ENCODE measurements at regions not wholly inside any gene's neighbourhood (a gene's known extent, or its start where the extent isn't known, plus 50 kb on each side); places are given as distances from the start of the nearest gene placed in this dataset.

DNA sequence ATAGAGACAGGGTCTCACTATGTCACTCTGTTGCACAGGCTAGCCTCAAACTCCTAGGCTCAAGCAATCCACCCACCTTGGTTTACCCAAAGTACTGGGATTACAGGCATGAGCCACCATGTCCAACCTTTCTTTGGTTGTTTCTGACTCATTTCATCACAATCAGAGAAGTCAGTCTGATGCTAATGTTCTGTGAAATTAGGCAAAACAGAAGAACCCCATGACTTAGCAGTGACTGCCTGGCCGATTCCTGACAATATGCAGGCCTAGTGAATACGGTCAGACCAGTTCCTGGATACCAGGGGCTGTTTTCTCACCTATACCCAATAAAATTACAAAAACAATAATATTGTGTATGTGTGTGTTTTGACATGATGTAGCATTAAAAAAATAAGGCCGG, 58.8 kb upstream of the BTN3A2 start:
- TF ChIP-seq CTCF (IDR thresholded peaks at IDR 0.05; ENCODE audit: low read depth, low read length): no peak
- H3K4me3 ChIP-seq (replicated peaks in 1 of 2; ENCODE audit: low read depth in 2 of 2, low read length in 2 of 2): no peak overlapping the region
- DNase-seq (ENCODE audit: low read depth in 2 of 2): no peak

GRCh38 chr6:26307850-26308249, 57.1 kb upstream of the BTN3A2 start:
- no peak for DNase-seq (ENCODE audit: low read depth in 2 of 2)
- H3K4me3 ChIP-seq (replicated peaks in 1 of 2; ENCODE audit: low read depth in 2 of 2, low read length in 2 of 2): no peak overlapping the region
- no peak for TF ChIP-seq CTCF (IDR thresholded peaks at IDR 0.05; ENCODE audit: low read depth, low read length)

GRCh38 chr6:26309731-26310142, 55.3 kb upstream of the BTN3A2 start:
- peak in 1 of 2 donors; percentile 92 for DNase-seq (ENCODE audit: low read depth in 2 of 2)
- TF ChIP-seq CTCF (IDR thresholded peaks at IDR 0.05; ENCODE audit: low read depth, low read length): no peak
- H3K4me3 ChIP-seq (replicated peaks in 1 of 2; ENCODE audit: low read depth in 2 of 2, low read length in 2 of 2): no peak overlapping the region

DNA sequence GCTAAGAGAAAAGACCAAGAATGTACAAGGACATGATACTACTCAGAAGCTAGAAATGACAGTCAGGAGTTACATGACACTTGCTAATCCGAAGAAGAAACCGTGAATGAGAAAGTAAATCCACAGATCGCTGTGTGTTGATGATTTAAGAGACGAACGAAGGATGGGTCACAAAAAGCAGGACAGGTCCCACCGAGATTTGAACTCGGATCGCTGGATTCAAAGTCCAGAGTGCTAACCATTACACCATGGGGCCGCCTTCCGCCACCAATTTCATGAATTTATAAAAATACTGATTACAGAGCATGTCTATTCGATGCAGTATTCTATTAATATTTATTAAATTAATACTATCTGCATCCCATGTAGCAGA, 54.0 kb upstream of the BTN3A2 start:
- H3K4me3 ChIP-seq (replicated peaks in 1 of 2; ENCODE audit: low read depth in 2 of 2, low read length in 2 of 2): peak overlapping the region in 1 of 2 donors; percentile 45
- DNase-seq (ENCODE audit: low read depth in 2 of 2): peak; percentile 55 to 90
- no peak for TF ChIP-seq CTCF (IDR thresholded peaks at IDR 0.05; ENCODE audit: low read depth, low read length)

GRCh38 chr6:26311385-26312095, 53.5 kb upstream of the BTN3A2 start:
- H3K4me3 ChIP-seq (replicated peaks in 1 of 2; ENCODE audit: low read depth in 2 of 2, low read length in 2 of 2): peak overlapping the region; percentile 9 to 45
- TF ChIP-seq CTCF (IDR thresholded peaks at IDR 0.05; ENCODE audit: low read depth, low read length): no peak
- DNase-seq (ENCODE audit: low read depth in 2 of 2): peak; percentile 75 to 90

GRCh38 chr6:26312096-26312463, 52.9 kb upstream of the BTN3A2 start:
- peak overlapping the region; percentile 9 to 45 for H3K4me3 ChIP-seq (replicated peaks in 1 of 2; ENCODE audit: low read depth in 2 of 2, low read length in 2 of 2)
- no peak for DNase-seq (ENCODE audit: low read depth in 2 of 2)
- no peak for TF ChIP-seq CTCF (IDR thresholded peaks at IDR 0.05; ENCODE audit: low read depth, low read length)

All from cardiac fibroblast (primary cell).